ENCODE measurements at regions not wholly inside any gene's neighbourhood (a gene's known extent, or its start where the extent isn't known, plus 50 kb on each side); places are given as distances from the start of the nearest gene placed in this dataset.

GRCh38 chr20:22515264-22515663 is 69.1 kb downstream of the FOXA2 start:
- Histone ChIP-seq H3K36me3 (ENCODE audit: control insufficient read depth in 2 of 3, insufficient read depth in 3 of 3, low read length in 3 of 3) (no peaks in the 10 kb centered on the region), H3K9ac (ENCODE audit: low read length in 3 of 3) (no peak overlapping the region), H3K4me3 (ENCODE audit: low read length in 3 of 3) (no peak overlapping the region), H3K27me3 (ENCODE audit: control insufficient read depth, insufficient read depth, low read length) (no peaks in the 10 kb centered on the region), H3K4me1 (ENCODE audit: control insufficient read depth in 2 of 3, insufficient read depth in 2 of 3, low read depth in 1 of 3, low read length in 3 of 3) (no peaks in the 10 kb centered on the region), H3K9me3 (ENCODE audit: control insufficient read depth in 2 of 3, insufficient read depth in 1 of 3, low read length in 3 of 3) (no peaks in the 10 kb centered on the region), H3K27ac (ENCODE audit: low read depth in 2 of 2, low read length in 2 of 2) (no peak overlapping the region)
- DNase-seq (no peak), FAIRE-seq (no peak)
- intact Hi-C loops (cut with DNase I) = no loop called here
- TF ChIP-seq, protein P1, sequence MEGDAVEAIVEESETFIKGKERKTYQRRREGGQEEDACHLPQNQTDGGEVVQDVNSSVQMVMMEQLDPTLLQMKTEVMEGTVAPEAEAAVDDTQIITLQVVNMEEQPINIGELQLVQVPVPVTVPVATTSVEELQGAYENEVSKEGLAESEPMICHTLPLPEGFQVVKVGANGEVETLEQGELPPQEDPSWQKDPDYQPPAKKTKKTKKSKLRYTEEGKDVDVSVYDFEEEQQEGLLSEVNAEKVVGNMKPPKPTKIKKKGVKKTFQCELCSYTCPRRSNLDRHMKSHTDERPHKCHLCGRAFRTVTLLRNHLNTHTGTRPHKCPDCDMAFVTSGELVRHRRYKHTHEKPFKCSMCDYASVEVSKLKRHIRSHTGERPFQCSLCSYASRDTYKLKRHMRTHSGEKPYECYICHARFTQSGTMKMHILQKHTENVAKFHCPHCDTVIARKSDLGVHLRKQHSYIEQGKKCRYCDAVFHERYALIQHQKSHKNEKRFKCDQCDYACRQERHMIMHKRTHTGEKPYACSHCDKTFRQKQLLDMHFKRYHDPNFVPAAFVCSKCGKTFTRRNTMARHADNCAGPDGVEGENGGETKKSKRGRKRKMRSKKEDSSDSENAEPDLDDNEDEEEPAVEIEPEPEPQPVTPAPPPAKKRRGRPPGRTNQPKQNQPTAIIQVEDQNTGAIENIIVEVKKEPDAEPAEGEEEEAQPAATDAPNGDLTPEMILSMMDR (IDR thresholded peaks at IDR 0.05; ENCODE audit: borderline replicate concordance, extremely low read depth, insufficient read depth) = no peak

DNA sequence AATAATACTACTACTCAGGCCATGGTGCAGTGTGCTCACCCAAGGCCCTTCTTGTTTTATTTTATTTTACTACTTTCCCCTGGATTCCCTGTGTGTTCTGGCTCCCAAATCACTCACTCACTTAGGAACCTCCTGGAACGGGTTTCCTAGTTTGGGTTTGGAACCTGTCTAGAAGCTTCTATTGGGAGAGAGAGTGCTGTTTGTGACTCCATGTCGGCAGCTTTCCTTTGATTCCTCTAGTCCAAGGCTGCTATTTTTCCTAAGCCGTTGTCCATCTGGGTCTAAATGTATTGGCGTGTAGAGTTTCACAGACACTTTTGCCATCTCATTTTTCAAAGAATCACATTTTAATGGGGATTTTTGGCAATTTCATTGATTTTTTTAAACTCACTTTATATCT is 70.8 kb downstream of the FOXA2 start:
- intact Hi-C loops (cut with DNase I) = no loop called here
- no peak for DNase-seq
- FAIRE-seq = no peak
- H3K9me3 ChIP-seq (ENCODE audit: control insufficient read depth in 2 of 3, insufficient read depth in 1 of 3, low read length in 3 of 3) = no peaks in the 10 kb centered on the region
- no peak overlapping the region for H3K4me3 ChIP-seq (ENCODE audit: low read length in 3 of 3)
- H3K27ac ChIP-seq (ENCODE audit: low read depth in 2 of 2, low read length in 2 of 2) = no peak overlapping the region
- H3K9ac ChIP-seq (ENCODE audit: low read length in 3 of 3) = no peak overlapping the region
- H3K27me3 ChIP-seq (ENCODE audit: control insufficient read depth, insufficient read depth, low read length) = no peaks in the 10 kb centered on the region
- H3K36me3 ChIP-seq (ENCODE audit: control insufficient read depth in 2 of 3, insufficient read depth in 3 of 3, low read length in 3 of 3) = no peaks in the 10 kb centered on the region
- TF ChIP-seq, protein P1 (IDR thresholded peaks at IDR 0.05; ENCODE audit: borderline replicate concordance, extremely low read depth, insufficient read depth) = no peak
- H3K4me1 ChIP-seq (ENCODE audit: control insufficient read depth in 2 of 3, insufficient read depth in 2 of 3, low read depth in 1 of 3, low read length in 3 of 3) = no peaks in the 10 kb centered on the region

- TF ChIP-seq, protein P1 (IDR thresholded peaks at IDR 0.05; ENCODE audit: borderline replicate concordance, extremely low read depth, insufficient read depth) = no peak
- no peaks in the 10 kb centered on the region for H3K9me3 ChIP-seq (ENCODE audit: control insufficient read depth in 2 of 3, insufficient read depth in 1 of 3, low read length in 3 of 3)
- H3K9ac ChIP-seq (ENCODE audit: low read length in 3 of 3) = no peak overlapping the region
- no peaks in the 10 kb centered on the region for H3K4me1 ChIP-seq (ENCODE audit: control insufficient read depth in 2 of 3, insufficient read depth in 2 of 3, low read depth in 1 of 3, low read length in 3 of 3)
- H3K27ac ChIP-seq (ENCODE audit: low read depth in 2 of 2, low read length in 2 of 2) = no peak overlapping the region
- H3K4me3 ChIP-seq (ENCODE audit: low read length in 3 of 3) = no peak overlapping the region
- no peaks in the 10 kb centered on the region for H3K36me3 ChIP-seq (ENCODE audit: control insufficient read depth in 2 of 3, insufficient read depth in 3 of 3, low read length in 3 of 3)
- intact Hi-C loops (cut with DNase I) = no loop called here
- H3K27me3 ChIP-seq (ENCODE audit: control insufficient read depth, insufficient read depth, low read length) = no peaks in the 10 kb centered on the region
- FAIRE-seq (no peak), DNase-seq (no peak)
These were observed 71.4 kb downstream of the FOXA2 start for GRCh38 chr20:22512911-22513489.
